ENCODE measurements at regions not wholly inside any gene's neighbourhood (a gene's known extent, or its start where the extent isn't known, plus 50 kb on each side); places are given as distances from the start of the nearest gene placed in this dataset.
"Not testable (repeated sequence)": the region's sequence is repeated elsewhere in the genome, so short reads cannot be mapped to it uniquely, and the experiment has no call there.

DNA sequence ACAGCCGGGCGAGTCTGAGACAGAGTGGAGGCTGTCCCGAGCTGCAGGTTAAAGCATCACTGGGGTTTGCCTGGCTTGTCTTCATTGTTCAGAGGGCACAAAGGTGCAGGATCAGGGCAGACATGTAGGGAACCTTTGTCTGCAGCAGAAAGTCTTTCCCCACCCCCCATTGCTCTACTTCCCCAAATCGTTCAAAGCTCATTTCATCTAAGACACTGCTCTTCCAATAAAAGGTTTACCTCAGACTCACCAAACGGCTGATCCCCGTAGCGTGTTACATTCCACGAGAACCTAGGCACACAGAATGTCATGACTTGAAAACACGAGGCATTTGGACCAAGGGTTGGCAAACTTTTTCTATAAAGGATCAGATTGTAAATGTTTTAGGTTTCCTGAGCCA, 286.3 kb upstream of the FRG1 start:
- DNase-seq, result not testable (repeated sequence)

DNA sequence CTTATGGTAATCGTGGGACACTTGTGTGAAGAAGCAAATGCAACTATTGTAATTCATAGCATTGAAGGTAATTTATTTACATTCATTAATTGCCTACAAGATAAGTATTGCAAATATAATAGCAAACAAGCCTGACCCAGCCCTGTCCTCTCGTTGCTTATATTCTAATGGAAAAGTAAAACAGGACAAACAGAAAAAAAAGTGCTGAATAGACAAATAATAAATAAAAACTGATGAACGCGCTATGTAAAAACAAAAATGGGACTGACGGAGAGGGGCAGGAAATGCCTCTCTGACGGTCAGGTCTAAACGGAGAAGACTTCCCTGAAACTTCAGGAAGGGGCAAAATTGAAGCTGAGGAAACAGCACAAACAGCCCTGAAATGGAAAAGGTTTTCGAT, 284.9 kb upstream of the FRG1 start:
- DNase-seq, result not testable (repeated sequence)

DNA sequence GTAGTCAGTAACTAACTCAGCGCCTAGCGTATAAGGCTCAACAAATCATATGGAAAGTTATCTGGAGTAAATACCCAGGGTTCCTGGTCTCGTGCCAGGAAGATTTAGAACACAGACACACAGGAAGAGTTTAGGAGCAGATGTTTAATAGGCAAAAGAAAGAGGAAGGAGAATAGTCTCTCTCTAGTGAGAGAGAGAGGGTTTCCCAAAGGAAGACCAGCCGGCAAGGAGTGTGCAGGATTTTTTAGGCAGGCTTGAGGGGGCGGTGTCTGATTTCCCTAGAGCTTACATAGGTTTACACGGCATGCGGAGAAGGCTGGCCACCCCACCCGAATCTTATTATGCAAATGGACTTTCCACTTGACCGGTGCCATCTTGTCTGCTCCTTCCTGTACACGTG, 284.0 kb upstream of the FRG1 start:
- no peak for DNase-seq

DNA sequence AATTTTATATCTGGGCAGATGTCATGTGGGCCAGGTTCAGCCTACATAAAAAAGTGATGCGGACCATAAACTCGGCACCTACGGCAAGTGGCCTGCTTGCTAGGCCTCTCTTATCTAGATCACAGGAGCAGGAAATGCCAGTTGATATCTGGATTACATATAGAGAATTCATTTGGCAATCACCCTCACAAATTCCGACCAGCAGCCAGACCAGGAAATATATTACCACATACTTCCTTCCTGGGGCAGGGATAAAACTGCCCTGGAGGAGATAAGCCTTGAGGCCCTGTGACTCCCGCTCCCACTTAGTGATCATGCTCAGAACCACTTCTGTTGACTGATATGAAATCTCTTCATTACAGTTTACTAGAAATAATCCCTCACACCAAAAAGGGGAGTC, 282.4 kb upstream of the FRG1 start:
- not testable (repeated sequence) for DNase-seq

DNA sequence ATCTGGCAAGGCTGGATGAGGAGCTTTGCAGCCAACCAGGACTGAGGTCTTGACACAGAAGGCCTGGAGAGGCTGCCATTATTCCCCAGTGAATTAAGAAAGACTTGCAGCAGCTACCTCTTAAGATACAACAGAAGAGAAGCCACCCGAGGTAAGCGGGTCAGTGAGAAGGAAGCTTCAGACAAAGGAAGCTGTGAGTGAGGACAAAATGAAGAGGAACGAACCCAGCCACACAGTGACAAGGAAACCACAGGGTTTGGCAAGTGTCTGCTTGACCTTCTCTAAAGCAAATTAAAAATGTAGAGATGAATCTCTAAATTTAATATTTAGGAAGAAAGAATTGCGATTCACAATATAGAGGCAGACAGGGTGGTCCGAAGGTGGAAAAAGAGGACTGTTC, 281.8 kb upstream of the FRG1 start:
- DNase-seq, result not testable (repeated sequence)

DNA sequence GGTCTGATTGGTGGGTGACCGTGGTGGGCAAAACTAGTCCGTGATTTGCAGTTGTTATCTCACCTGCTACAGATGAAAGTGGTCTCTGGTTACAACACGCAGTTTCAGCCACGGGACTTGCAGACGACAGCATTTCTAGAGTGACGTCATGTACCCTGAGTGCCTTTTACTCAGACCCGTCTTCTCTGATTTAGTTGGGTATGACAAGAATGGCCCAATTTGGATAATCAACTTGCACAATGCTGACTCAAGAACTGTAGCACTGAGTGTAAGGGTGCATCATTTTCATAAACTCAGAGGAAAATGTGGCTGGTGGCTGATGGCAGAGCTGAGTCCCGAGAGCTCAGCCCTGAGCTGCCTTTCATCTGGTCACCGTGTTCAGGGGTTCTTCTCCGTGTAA, 281.4 kb upstream of the FRG1 start:
- no peak for DNase-seq

DNA sequence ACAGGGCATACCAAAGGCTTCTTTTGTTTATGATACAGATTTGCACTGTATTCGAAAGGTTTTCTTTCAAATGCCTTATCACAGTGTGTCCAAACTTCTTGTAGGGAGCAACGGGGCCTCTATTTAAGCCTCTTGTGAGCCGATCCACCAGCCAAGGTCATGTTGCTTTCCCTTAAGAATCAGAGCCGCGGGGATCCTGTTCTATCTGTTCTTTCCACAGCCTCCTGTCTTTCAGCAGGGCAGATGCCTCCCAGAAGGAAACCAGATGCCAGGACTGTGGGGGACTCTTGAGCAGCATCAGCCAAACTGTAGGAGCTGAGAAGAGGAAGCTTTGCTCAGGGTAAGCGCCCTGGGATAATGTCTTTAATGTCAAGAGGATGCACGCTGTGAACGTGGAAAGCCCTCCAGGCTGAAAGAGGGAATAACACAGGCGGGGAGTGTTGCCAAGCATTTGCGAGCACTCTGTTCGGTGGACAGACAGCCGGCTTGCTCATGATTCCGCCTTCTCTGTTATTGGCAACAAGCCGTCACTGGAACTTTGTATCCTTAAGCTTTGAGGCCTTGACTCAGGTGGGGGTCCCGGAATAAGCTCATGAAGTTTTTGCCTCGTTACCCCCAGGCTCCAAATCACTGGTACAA, 279.8 kb upstream of the FRG1 start:
- no peak for DNase-seq

DNA sequence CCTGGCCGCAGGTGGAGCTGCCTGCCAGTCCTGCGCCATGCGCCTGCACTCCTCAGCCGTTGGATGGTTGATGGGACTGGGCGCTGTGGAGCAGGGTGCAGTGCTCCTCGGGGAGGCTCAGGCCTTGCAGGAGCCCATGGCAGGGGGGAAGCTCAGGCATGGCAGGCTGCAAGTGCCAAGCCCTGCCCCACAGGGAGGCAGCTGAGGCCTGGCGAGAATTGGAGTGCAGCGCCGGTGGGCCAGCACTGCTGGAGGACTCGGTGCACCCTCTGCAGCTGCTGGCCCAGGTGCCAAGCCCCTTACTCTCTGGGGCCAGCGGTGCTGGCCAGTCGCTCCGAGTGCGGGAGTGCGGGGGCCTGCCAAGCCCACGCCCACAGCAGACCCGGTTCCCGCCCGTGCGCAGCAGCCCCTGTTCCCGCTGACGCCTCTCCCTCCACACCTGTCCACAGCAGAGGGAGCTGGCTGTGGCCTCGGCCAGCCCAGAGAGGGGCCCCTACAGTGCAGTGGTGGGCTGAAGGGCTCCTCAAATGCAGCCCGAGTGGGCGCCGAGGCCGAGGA, 275.9 kb upstream of the FRG1 start:
- DNase-seq, result no peak

DNA sequence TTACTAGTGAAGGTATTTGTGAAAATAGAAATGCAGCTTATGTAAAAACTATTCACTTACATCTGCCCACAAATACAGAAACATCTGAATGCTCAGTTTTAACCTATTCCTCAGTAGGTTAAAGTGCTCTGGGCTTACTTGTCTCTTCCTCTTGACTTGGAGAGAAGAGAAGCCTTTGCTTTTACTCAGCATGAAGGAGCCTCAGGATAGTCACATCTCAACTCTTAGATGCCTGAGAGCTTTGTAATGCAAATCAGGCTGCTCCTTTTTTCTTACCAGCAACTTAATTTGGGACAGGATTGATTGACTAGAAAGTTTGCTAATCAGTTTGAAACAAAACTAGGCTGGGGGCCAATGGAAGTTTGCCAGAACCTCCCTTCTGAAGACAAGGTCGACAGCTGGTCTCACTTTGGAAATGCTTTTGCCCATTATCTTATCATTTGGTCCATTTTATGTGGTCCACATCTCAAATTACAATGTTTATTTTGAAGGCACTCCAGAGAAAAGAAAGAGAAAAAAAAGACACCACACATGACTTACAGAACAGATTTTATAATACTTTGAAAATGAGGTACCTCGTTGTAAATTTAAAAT, 274.9 kb upstream of the FRG1 start:
- not testable (repeated sequence) for DNase-seq

DNA sequence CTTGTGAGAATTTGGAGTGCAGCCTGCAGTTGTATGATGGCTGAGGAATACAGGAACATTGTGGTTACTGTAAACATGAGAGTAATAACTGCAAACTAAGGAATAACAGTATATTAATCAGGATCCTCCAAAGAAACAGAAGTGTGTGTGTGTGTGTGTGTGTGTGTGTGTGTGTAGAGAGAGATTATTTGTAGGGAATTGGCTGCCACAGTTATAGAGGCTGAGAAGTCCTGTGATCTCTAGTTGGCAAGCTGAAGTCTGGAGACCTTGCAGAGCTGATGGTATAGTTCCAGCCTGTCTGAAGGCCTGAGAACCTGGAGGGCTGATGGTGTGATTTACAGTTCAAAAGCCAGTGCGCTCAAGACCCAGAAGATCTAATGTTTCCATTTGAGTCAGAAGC, 273.3 kb upstream of the FRG1 start:
- not testable (repeated sequence) for DNase-seq

DNA sequence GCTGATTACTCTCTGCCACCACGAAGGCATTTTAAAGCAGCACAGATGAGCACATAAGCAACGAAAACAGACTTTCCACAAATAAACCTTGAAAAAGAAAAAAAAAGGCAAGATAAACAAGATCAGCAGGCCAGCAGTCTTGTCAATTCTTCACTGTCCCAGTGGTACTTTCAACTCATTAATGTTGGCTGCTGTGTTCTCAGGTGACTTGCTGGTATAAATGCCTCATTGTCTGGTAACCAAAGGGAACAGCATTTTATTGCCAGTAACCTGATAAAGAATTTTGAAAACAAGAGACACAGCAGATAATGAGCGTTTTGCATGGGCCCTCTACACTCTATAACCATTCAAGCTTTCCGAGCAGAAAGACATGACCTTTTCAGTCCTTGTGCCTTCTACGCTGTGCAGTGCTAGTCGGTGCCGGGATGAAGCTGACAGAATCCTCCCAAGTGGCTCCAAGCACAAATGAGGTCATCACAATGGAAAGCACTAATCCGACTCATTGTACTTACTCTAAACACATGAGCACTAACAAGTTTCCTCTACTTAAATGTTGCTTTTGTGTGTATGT, 242.9 kb upstream of the FRG1 start:
- DNase-seq, result not testable (repeated sequence)

DNA sequence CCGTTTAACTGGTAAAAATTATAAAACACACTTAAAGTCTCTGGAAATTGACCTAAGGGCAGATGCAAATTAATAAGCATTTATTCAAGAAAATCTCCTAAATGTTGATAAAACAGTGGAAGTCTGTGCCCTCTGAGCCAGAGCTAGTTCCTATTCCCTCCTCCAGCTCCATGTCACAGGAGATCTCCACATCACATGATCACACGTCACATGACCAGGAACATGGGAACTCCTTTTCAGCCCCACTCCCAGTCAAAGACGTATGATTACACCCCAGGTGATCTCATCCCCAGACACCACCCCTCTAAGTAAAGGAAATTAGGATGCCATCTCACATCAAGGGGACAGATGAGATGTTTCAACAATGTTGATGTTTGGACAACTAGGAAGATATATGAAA, 237.7 kb upstream of the FRG1 start:
- not testable (repeated sequence) for DNase-seq

DNA sequence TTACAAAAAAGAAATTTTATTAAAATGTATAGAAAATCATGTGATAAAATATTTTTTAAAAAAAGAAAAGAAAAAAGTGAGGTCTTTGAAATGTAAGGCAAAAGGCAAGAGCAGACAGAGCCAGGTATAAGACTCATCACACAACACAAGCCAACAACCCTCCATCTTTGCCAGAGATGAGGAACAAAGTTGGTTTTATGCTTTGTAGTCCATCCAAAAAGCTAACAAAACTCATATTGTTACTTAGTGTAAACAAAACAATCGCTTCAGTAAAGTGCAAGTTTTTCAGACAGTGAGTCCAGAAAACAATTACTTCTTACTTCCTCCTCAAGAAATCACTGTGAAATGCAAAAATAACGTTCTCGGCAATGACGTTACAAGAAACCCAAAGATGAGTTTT, 233.9 kb upstream of the FRG1 start:
- DNase-seq, result not testable (repeated sequence)

DNA sequence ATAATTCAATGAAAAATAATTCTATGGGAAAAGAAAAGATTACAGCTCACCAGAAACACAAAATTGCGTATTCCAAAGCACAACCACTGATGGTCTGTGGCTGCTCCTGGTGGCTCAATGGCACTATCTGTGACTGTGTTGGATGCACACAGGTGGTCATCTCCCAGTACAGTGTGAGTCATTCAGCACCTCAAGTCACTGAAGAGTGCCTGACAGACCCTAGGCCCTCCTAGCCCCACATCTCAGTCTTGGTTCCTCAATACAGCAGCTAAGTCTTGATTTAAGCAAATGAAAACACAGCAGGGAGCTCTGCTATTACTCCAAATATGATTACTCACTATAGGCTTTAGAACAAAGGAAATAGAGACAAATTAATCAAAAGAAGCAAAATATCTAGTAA, 233.4 kb upstream of the FRG1 start:
- DNase-seq, result not testable (repeated sequence)

DNA sequence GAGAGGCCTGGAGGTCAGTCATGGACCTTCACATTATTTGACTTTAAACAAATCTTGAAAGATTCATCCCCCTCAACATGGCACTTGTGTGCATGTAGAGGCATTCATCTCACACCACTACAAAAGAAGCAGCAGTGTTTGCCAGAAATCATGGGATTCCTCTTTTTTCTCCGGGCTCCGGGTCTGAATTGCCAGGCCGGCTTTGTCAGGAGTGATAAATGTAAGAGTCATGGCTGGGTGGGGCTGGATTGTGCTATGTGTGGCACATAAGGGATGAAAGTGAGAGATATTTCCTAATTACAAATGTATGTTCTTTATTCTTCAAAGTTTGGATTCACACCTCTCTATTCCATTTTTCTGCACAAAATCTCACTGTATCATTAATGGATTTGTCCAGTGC, 228.7 kb upstream of the FRG1 start:
- DNase-seq, result not testable (repeated sequence)

DNA sequence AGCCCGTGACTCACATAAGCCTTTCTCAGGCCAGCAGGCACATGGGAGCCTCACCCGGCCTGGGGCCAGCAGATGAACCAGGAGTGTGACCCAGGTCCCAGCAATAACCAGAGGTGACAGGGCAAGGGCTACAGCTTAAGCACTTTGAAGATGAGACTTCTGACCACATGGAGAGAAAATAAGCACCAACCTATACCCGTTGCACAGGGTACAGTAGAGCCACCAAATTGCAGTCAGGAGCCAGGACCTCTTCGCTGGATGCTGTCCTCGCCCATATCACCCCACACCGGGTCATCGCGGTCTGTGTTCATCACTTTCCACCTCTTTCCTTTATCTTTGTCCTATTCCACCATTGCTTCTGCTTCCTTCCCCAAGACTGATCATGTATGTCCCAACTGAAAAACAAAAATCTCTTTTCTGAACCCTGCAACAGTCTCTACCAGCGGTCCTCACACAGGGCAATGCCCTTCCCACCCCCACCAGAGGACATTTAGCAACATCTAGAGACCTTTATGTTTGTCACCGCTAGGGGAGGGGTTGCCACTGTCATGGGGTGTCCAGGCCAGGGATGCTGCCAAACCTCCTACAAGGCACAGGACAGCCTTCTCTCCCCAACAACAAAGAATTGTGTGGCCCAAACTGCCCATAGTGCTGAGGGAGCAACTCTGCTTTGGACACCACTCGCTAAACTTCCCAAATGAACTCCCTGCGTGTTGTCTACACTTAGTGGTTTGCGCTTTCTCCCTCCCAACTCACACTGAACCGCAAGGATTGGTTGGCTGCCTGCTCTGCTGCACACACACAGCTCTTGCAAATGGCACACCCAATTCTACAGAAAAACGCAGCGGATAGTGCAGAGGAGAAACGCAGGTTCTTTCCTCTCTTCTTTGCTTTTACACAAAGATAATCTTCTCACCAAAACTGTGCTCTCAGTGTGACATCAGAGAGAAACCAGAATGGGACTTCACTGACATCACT, 219.4 kb upstream of the FRG1 start:
- DNase-seq, result not testable (repeated sequence)

DNA sequence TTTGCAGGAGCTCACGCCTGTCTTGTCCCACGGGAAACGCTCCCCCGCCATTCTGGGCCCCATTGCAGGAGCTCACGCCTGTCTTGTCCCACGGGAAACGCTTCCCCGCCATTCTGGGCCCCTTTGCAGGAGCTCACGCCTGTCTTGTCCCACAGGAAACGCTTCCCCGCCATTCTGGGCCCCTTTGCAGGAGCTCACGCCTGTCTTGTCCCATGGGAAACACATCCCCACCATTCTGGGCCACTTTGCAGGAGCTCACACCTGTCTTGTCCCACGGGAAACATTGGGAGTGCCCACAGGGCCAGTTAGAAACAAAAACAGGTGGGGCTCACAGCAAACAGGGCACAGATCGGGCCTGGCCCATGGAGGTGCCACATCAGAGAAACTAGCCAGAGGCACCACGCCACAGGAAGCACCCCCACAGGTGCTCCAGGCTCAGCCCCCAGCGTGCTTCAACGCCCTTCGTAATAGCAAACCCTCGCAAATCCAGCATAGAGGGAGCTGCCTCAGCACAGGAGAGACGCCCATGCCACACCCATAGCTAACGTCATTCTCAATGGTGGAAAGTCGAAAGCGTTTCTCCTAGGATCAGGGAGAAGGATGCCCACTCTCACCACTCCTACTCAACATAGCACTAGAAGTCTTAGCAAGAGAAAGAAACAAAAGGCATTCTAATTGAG, 218.2 kb upstream of the FRG1 start:
- DNase-seq, result not testable (repeated sequence)

DNA sequence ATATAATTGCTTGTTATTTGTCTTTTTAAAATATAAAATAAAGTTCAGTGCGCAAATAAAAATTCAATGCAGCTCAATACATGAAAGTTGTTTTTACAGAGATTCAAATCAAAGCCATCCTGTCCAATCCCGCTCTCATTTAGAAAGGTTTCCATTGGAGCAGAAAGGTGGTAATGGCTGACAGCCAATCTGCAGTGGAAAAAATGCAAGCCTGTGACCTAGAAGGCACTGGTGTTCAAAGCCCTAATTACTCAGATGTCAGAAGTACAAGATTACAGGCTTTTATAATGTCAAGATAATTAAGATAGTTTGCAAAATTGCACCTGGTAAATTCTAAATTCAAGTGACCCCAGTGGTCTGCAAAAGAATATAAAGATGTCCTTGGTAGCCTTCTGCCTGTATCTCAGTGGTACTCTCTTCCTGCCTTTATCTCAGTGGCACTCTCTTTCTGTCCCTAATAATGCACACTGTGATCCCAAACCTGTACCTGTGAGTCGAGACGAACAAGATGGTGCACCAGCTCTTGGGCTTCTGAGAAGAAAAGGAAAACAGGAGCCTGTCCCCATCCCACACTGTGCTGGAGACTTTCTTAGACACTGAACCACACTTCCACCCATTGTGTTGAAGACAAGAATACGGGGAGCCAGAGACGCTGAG, 212.6 kb upstream of the FRG1 start:
- DNase-seq, result not testable (repeated sequence)

DNA sequence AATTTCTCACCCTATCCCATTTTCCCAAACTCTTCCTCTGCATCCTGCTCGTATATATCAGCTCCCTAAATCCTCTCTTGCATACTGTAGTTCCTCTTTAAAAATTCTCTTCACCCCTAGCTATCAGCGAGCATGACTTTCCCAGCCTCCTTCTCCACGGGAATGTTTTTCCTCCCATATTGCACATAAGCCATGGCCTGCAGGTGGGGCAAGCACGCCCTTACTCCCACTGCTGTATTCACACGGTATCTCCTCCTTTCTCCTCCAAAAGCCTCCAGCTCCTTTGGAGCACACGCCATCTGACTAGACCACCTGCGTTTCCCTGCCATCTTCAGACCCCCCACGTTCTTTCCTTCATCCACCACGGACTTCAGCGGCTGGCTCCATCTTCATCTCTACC, 208.7 kb upstream of the FRG1 start:
- DNase-seq, result not testable (repeated sequence)

DNA sequence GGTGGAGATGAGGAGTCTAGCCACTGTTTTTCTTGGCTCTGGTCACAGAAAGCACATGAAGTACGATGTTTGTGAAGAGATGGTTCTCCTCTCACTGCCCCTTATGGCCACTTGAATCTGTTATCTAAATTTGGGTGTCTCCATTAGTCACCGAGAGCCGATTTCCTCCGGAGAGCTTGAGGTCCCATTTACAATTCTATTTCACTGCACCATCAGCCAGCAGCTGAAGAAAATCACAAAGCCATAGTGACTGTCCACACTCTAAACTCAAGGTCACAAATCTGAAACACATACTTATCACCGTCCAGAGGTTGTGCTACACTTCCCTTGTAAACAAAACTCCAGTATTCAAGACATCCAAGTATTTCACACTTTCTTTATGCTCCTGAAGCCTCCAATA, 207.2 kb upstream of the FRG1 start:
- not testable (repeated sequence) for DNase-seq

DNA sequence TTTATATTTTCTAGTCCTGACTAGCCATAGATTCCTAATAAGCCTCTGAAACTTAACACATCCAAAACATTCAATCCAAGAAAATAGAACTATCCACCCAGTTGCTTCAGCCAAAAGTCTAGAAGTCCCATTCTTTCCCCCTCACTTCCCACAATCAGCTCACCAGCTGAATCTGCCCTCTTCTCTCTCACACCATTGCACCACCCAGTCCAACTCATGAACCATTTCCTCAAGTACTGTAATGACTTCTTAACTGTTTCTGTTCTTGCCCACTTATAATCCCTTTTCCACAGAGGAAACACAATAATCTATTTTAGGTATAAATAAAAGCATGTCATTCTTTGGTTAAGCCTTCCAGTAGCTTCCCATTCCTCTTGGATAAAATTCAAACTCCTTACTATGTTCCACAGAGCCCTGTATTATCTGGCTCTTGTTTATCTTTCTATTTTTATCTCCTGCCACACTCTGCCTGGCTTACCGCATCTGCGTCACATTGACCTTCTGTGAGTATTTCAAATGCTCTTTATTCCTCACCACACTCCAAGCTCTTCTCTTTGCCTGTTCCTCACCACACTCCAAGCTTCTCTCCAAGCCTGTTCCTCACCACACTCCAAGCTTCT, 205.9 kb upstream of the FRG1 start:
- not testable (repeated sequence) for DNase-seq
